ENCODE measurements at regions not wholly inside any gene's neighbourhood (a gene's known extent, or its start where the extent isn't known, plus 50 kb on each side); places are given as distances from the start of the nearest gene placed in this dataset.
"Not testable (repeated sequence)": the region's sequence is repeated elsewhere in the genome, so short reads cannot be mapped to it uniquely, and the experiment has no call there.

- DNase-seq, result no peak
Measured at GRCh38 chr9:97774673-97775072, 77.5 kb upstream of the XPA start.

- DNase-seq, result not testable (repeated sequence)
Measured at GRCh38 chr9:97778740-97779139, 74.3 kb upstream of the FOXE1 start.

- no peak for DNase-seq
Measured at GRCh38 chr9:97779608-97780007, 73.4 kb upstream of the FOXE1 start.

- DNase-seq, result no peak
Measured at GRCh38 chr9:97781902-97782301, 71.1 kb upstream of the FOXE1 start.

- DNase-seq, result no peak
Measured at GRCh38 chr9:97786341-97786740, 66.7 kb upstream of the FOXE1 start.

GRCh38 chr9:97787551-97787950 lies 65.5 kb upstream of the FOXE1 start:
- no peak for DNase-seq

- no peak for DNase-seq
Measured at GRCh38 chr9:97788763-97789663, 64.0 kb upstream of the FOXE1 start.

- DNase-seq, result no peak
Measured at GRCh38 chr9:97790542-97790941, 62.5 kb upstream of the FOXE1 start.

GRCh38 chr9:97791542-97791941 lies 61.5 kb upstream of the FOXE1 start:
- no peak for DNase-seq

GRCh38 chr9:97793067-97793466 lies 60.0 kb upstream of the FOXE1 start:
- DNase-seq, result no peak

- no peak for DNase-seq
Measured at GRCh38 chr9:97794666-97795065, 58.4 kb upstream of the FOXE1 start.

- DNase-seq, result not testable (repeated sequence)
Measured at GRCh38 chr9:97796176-97796575, 56.9 kb upstream of the FOXE1 start.

GRCh38 chr9:97801180-97801579 lies 51.8 kb upstream of the FOXE1 start:
- no peak for DNase-seq

GRCh38 chr9:97802276-97802675 lies 50.8 kb upstream of the FOXE1 start:
- DNase-seq, result no peak

- peak; percentile 61 to 66 for DNase-seq
Measured at GRCh38 chr9:97803167-97804058, 49.6 kb upstream of the FOXE1 start.

Measured in activated CD4-positive, alpha-beta T cell treated with anti-CD3 and anti-CD28 coated beads, Interleukin-2, amount 50 U/mL, for 4 hours (primary cell).